HEK293 (cell line): ENCODE measurements at regions not wholly inside any gene's neighbourhood (a gene's known extent, or its start where the extent isn't known, plus 50 kb on each side); places are given as distances from the start of the nearest gene placed in this dataset.

ENCODE experiments used
- CTCF ChIA-PET: fragments of 350-600 bp; formaldehyde crosslinking; extraction: SDS; loops from one replicate; lab custom pipeline; 2021; ENCODE audit warnings: antibody characterized with exemption; lab: Yijun Ruan, JAX
- POLR2A ChIA-PET: fragments of 300-600 bp; formaldehyde crosslinking; extraction: SDS; loops from one replicate; lab custom pipeline; 2020; ENCODE audit warnings: antibody characterized with exemption, inconsistent platforms; lab: Yijun Ruan, JAX
- H3K27ac ChIP-seq: fragments of 200-500 bp; sonication (Bioruptor generic); 2 replicates; pipeline ENCODE4 v1.5.1; 2014; ENCODE audit warnings: low read depth, low read length, control low read depth, inconsistent platforms; ENCODE audit errors: extremely low read depth
- H3K36me3 ChIP-seq, 2 experiments: fragments of 200-500 bp in 1 of 2; sonication (Bioruptor generic) in 1 of 2; 1 replicate in 1 of 2; 2 replicates in 1 of 2; pipeline ENCODE4 v1.5.1; 2014 to 2017; ENCODE audit warnings: inconsistent platforms in 2 of 2, low read length in 2 of 2; ENCODE audit not compliant: control insufficient read depth in 2 of 2, insufficient read depth in 1 of 2
- H3K4me1 ChIP-seq: fragments of 200-500 bp; sonication (Bioruptor generic); 2 replicates; pipeline ENCODE4 v1.5.1; 2014; ENCODE audit warnings: mild to moderate bottlenecking, low read length, inconsistent platforms; ENCODE audit not compliant: control insufficient read depth, insufficient read depth
- H3K4me3 ChIP-seq: 2 replicates; pipeline ENCODE4 v1.5.1; 2011; ENCODE audit warnings: low read depth, mild to moderate bottlenecking, control low read depth, low read length, moderate library complexity
- H3K9me3 ChIP-seq: fragments of 200-500 bp; sonication (Bioruptor generic); 2 replicates; pipeline ENCODE4 v1.5.1; 2014; ENCODE audit warnings: low read depth, low read length, inconsistent platforms; ENCODE audit not compliant: control insufficient read depth, insufficient read depth
- HOXC10 ChIP-seq: sonication (generic); formaldehyde crosslinking; IDR thresholded peaks from 2 replicates; pipeline ENCODE4 v1.8.1; 2023; ENCODE audit warnings: mild to moderate bottlenecking, missing genetic modification reagents
- KLF9 ChIP-seq: fragments of 450-650 bp; formaldehyde crosslinking; IDR thresholded peaks from 2 replicates; pipeline ENCODE4 v1.5.1; 2016; ENCODE audit warnings: missing biosample characterization, missing genetic modification characterization, low read depth
- SCRT1 ChIP-seq: fragments of 450-650 bp; formaldehyde crosslinking; IDR thresholded peaks from 2 replicates; pipeline ENCODE4 v1.5.1; 2016; ENCODE audit warnings: missing biosample characterization, missing genetic modification characterization, borderline replicate concordance
- WT1 ChIP-seq: fragments of 450-650 bp; formaldehyde crosslinking; IDR thresholded peaks from 2 replicates; pipeline ENCODE4 v1.5.1; 2016; ENCODE audit warnings: missing biosample characterization, missing genetic modification characterization
- ZEB2 ChIP-seq: fragments of 450-650 bp; formaldehyde crosslinking; IDR thresholded peaks from 2 replicates; pipeline ENCODE4 v1.5.1; 2016; ENCODE audit warnings: missing biosample characterization, missing genetic modification characterization
- ZNF10 ChIP-seq: fragments of 450-650 bp; formaldehyde crosslinking; IDR thresholded peaks from 2 replicates; pipeline ENCODE4 v1.5.1; 2017; ENCODE audit warnings: missing biosample characterization, missing genetic modification characterization
- ZNF114 ChIP-seq: fragments of 450-650 bp; formaldehyde crosslinking; IDR thresholded peaks from 2 replicates; pipeline ENCODE4 v1.5.0; 2017; ENCODE audit warnings: missing biosample characterization, missing genetic modification characterization
- ZNF132 ChIP-seq: fragments of 450-650 bp; formaldehyde crosslinking; IDR thresholded peaks from 2 replicates; pipeline ENCODE4 v1.5.1; 2017; ENCODE audit warnings: missing biosample characterization, missing genetic modification characterization, borderline replicate concordance
- ZNF155 ChIP-seq: fragments of 450-650 bp; formaldehyde crosslinking; IDR thresholded peaks from 2 replicates; pipeline ENCODE4 v1.5.1; 2016; ENCODE audit warnings: missing biosample characterization, missing genetic modification characterization
- ZNF404 ChIP-seq: fragments of 450-650 bp; formaldehyde crosslinking; IDR thresholded peaks from 2 replicates; pipeline ENCODE4 v1.5.1; 2017; ENCODE audit warnings: missing biosample characterization, missing genetic modification characterization
- ZNF555 ChIP-seq: fragments of 450-650 bp; formaldehyde crosslinking; conservative IDR thresholded peaks from 2 replicates; pipeline ENCODE4 v1.5.1; 2017; ENCODE audit warnings: missing biosample characterization, mild to moderate bottlenecking, missing genetic modification characterization, inconsistent platforms
- ZNF571 ChIP-seq: fragments of 450-650 bp; formaldehyde crosslinking; IDR thresholded peaks from 2 replicates; pipeline ENCODE4 v1.5.0; 2017; ENCODE audit warnings: missing biosample characterization, missing genetic modification characterization
- ZNF76 ChIP-seq: fragments of 450-650 bp; formaldehyde crosslinking; IDR thresholded peaks from 2 replicates; pipeline ENCODE4; 2016; ENCODE audit warnings: low read depth, missing biosample characterization, missing genetic modification characterization, borderline replicate concordance
- ZSCAN16 ChIP-seq: fragments of 450-650 bp; formaldehyde crosslinking; IDR thresholded peaks from 2 replicates; pipeline ENCODE4 v1.5.1; 2016; ENCODE audit warnings: missing biosample characterization, missing genetic modification characterization
- ZSCAN30 ChIP-seq: fragments of 450-650 bp; IDR thresholded peaks from 2 replicates; pipeline ENCODE4 v1.5.1; 2018; ENCODE audit warnings: missing biosample characterization, mild to moderate bottlenecking, missing genetic modification characterization, moderate library complexity
- TF ChIP-seq, protein P1 (sequence below): fragments of 450-650 bp; formaldehyde crosslinking; IDR thresholded peaks from 2 replicates; pipeline ENCODE4 v1.5.1; 2016; ENCODE audit warnings: missing biosample characterization, missing genetic modification characterization
- TF ChIP-seq, protein P2 (sequence below): fragments of 450-650 bp; formaldehyde crosslinking; IDR thresholded peaks from 2 replicates; pipeline ENCODE4 v1.5.1; 2016; ENCODE audit warnings: missing biosample characterization, missing genetic modification characterization
- TF ChIP-seq, protein P3 (sequence below): fragments of 450-650 bp; formaldehyde crosslinking; IDR thresholded peaks from 2 replicates; pipeline ENCODE4 v1.5.1; 2016; ENCODE audit warnings: missing biosample characterization, missing genetic modification characterization
- TF ChIP-seq, protein P4 (sequence below): fragments of 450-650 bp; formaldehyde crosslinking; IDR thresholded peaks from 2 replicates; pipeline ENCODE4 v1.5.1; 2016; ENCODE audit warnings: missing biosample characterization, missing genetic modification characterization
- TF ChIP-seq, protein P5 (sequence below): fragments of 450-650 bp; formaldehyde crosslinking; IDR thresholded peaks from 2 replicates; pipeline ENCODE4 v1.5.1; 2016; ENCODE audit warnings: missing biosample characterization, missing genetic modification characterization

DNA sequence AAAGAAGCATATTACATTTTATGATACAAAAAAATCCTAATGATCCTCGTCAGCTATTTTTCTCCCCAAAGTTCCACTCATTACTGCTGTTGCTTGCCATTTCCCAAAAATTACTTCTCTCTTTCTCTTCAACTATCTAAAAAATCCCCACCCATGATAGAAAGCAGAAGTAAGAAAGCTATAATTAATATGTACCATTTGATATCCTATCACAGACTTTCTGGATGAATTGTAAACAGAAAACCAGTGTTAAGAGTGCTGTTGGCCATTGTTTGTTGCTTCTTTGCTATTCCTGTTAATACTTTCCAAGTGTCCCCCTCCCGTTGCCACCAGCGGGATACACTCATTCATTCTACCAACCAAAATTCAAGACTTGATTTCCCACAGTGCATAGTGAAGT, 136.3 kb upstream of the SMARCA2 start:
- Histone ChIP-seq H3K4me3 (no peak overlapping the region), H3K27ac (no peak overlapping the region), H3K36me3 (no peaks in the 10 kb centered on the region), H3K9me3 (no peaks in the 10 kb centered on the region), H3K4me1 (no peaks in the 10 kb centered on the region)
- TF ChIP-seq, protein P1, sequence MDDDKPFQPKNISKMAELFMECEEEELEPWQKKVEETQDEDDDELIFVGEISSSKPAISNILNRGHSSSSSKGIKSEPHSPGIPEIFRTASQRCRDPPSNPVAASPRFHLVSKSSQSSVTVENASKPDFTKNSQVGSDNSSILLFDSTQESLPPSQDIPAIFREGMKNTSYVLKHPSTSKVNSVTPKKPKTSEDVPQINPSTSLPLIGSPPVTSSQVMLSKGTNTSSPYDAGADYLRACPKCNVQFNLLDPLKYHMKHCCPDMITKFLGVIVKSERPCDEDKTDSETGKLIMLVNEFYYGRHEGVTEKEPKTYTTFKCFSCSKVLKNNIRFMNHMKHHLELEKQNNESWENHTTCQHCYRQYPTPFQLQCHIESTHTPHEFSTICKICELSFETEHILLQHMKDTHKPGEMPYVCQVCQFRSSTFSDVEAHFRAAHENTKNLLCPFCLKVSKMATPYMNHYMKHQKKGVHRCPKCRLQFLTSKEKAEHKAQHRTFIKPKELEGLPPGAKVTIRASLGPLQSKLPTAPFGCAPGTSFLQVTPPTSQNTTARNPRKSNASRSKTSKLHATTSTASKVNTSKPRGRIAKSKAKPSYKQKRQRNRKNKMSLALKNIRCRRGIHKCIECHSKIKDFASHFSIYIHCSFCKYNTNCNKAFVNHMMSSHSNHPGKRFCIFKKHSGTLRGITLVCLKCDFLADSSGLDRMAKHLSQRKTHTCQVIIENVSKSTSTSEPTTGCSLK (tag by site-specific recombination), result no peak
- no peak for TF ChIP-seq ZSCAN30 (tag by site-specific recombination)
- no peak for TF ChIP-seq ZSCAN16
- TF ChIP-seq, protein P2, sequence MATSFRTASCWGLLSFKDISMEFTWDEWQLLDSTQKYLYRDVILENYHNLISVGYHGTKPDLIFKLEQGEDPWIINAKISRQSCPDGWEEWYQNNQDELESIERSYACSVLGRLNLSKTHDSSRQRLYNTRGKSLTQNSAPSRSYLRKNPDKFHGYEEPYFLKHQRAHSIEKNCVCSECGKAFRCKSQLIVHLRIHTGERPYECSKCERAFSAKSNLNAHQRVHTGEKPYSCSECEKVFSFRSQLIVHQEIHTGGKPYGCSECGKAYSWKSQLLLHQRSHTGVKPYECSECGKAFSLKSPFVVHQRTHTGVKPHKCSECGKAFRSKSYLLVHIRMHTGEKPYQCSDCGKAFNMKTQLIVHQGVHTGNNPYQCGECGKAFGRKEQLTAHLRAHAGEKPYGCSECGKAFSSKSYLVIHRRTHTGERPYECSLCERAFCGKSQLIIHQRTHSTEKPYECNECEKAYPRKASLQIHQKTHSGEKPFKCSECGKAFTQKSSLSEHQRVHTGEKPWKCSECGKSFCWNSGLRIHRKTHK, result no peak
- TF ChIP-seq ZNF571 (tag by site-specific recombination), result no peak
- TF ChIP-seq ZNF555 (tag by site-specific recombination), result no peak
- TF ChIP-seq ZNF10 (tag by site-specific recombination), result no peak
- TF ChIP-seq SCRT1 (tag by site-specific recombination), result no peak
- TF ChIP-seq, protein P3, sequence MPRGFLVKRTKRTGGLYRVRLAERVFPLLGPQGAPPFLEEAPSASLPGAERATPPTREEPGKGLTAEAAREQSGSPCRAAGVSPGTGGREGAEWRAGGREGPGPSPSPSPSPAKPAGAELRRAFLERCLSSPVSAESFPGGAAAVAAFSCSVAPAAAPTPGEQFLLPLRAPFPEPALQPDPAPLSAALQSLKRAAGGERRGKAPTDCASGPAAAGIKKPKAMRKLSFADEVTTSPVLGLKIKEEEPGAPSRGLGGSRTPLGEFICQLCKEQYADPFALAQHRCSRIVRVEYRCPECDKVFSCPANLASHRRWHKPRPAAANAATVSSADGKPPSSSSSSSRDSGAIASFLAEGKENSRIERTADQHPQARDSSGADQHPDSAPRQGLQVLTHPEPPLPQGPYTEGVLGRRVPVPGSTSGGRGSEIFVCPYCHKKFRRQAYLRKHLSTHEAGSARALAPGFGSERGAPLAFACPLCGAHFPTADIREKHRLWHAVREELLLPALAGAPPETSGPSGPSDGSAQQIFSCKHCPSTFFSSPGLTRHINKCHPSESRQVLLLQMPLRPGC, result no peak
- TF ChIP-seq KLF9 (tag by site-specific recombination), result no peak
- ChIA-PET POLR2A (no interaction called here), CTCF (interaction anchor here (0.7 kb wide), 1 partner anchor 870 kb away, joined by 3 read pairs; no protein-coding TSS in a partner anchor)

DNA sequence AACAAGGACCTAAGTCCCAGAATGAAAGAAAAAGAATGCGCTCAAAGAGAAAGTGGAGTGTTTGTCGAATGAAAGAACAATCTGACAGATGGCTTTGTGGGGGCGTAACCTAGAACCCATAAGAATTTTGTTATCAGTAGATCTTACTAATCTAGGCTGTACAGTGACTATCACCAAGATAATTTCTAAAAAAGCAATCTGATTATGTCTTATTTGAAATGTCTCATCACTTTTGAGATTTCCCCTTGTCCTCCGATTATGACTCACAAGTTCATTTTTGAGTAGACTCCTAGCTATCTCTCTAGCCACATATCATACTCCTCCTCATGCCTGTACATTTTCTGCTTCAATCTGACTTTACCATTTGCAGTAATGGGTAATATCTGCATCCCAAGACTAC, 135.6 kb upstream of the SMARCA2 start:
- H3K27ac ChIP-seq, result no peak overlapping the region
- no peak for TF ChIP-seq ZNF114
- TF ChIP-seq, protein P4, sequence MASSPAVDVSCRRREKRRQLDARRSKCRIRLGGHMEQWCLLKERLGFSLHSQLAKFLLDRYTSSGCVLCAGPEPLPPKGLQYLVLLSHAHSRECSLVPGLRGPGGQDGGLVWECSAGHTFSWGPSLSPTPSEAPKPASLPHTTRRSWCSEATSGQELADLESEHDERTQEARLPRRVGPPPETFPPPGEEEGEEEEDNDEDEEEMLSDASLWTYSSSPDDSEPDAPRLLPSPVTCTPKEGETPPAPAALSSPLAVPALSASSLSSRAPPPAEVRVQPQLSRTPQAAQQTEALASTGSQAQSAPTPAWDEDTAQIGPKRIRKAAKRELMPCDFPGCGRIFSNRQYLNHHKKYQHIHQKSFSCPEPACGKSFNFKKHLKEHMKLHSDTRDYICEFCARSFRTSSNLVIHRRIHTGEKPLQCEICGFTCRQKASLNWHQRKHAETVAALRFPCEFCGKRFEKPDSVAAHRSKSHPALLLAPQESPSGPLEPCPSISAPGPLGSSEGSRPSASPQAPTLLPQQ (tag by site-specific recombination), result no peak
- no peak for TF ChIP-seq WT1 (tag by site-specific recombination)
- TF ChIP-seq ZNF404 (tag by site-specific recombination), result no peak
- TF ChIP-seq ZNF155 (tag by site-specific recombination), result no peak
- no peak for TF ChIP-seq ZNF76 (tag by site-specific recombination)
- TF ChIP-seq, protein P5, sequence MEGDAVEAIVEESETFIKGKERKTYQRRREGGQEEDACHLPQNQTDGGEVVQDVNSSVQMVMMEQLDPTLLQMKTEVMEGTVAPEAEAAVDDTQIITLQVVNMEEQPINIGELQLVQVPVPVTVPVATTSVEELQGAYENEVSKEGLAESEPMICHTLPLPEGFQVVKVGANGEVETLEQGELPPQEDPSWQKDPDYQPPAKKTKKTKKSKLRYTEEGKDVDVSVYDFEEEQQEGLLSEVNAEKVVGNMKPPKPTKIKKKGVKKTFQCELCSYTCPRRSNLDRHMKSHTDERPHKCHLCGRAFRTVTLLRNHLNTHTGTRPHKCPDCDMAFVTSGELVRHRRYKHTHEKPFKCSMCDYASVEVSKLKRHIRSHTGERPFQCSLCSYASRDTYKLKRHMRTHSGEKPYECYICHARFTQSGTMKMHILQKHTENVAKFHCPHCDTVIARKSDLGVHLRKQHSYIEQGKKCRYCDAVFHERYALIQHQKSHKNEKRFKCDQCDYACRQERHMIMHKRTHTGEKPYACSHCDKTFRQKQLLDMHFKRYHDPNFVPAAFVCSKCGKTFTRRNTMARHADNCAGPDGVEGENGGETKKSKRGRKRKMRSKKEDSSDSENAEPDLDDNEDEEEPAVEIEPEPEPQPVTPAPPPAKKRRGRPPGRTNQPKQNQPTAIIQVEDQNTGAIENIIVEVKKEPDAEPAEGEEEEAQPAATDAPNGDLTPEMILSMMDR, result no peak
- TF ChIP-seq ZEB2 (tag by site-specific recombination), result no peak
- no peak for TF ChIP-seq HOXC10 (CRISPR knock-in tag)
- TF ChIP-seq ZNF132 (tag by site-specific recombination), result no peak
- H3K36me3 ChIP-seq, result no peaks in the 10 kb centered on the region
- no peaks in the 10 kb centered on the region for H3K4me1 ChIP-seq
- H3K9me3 ChIP-seq, result no peaks in the 10 kb centered on the region
- CTCF ChIA-PET, result interaction anchor here (1.5 kb wide), 1 partner anchor 10 kb away, joined by 7 read pairs; no protein-coding TSS in a partner anchor
- POLR2A ChIA-PET, result no interaction called here
- no peak overlapping the region for H3K4me3 ChIP-seq
